GM12873 (cell line): ENCODE measurements at regions not wholly inside any gene's neighbourhood (a gene's known extent, or its start where the extent isn't known, plus 50 kb on each side); places are given as distances from the start of the nearest gene placed in this dataset.

Source experiments
- TF ChIP-seq, protein P1 (sequence below): IDR thresholded peaks from 2 replicates; pipeline ENCODE4 v1.5.1; 2012; ENCODE audit warnings: low read depth, mild to moderate bottlenecking, moderate library complexity, low read length, control low read depth; ENCODE audit not compliant: insufficient read depth; ENCODE audit errors: missing control alignments

DNA sequence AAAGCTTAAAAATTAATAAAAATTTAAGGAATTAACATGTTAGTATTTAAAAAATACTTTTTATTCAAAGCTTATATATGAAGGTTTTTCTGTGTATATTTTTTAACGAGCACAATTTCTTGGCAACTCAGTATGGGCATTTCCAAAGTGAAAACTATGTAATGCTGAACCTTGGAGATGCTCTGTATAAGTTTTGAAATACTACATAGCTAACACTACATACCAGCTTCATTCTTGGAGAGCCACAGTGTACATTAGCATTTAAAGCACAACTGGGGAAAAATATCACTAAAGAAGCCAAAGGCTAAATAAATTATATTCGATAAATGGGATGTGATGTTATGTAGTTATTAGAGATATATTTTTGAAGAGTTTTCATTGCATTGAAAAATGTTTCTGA lies 446.5 kb downstream of the CCDC85A start:
- TF ChIP-seq, protein P1, sequence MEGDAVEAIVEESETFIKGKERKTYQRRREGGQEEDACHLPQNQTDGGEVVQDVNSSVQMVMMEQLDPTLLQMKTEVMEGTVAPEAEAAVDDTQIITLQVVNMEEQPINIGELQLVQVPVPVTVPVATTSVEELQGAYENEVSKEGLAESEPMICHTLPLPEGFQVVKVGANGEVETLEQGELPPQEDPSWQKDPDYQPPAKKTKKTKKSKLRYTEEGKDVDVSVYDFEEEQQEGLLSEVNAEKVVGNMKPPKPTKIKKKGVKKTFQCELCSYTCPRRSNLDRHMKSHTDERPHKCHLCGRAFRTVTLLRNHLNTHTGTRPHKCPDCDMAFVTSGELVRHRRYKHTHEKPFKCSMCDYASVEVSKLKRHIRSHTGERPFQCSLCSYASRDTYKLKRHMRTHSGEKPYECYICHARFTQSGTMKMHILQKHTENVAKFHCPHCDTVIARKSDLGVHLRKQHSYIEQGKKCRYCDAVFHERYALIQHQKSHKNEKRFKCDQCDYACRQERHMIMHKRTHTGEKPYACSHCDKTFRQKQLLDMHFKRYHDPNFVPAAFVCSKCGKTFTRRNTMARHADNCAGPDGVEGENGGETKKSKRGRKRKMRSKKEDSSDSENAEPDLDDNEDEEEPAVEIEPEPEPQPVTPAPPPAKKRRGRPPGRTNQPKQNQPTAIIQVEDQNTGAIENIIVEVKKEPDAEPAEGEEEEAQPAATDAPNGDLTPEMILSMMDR, result no peak

DNA sequence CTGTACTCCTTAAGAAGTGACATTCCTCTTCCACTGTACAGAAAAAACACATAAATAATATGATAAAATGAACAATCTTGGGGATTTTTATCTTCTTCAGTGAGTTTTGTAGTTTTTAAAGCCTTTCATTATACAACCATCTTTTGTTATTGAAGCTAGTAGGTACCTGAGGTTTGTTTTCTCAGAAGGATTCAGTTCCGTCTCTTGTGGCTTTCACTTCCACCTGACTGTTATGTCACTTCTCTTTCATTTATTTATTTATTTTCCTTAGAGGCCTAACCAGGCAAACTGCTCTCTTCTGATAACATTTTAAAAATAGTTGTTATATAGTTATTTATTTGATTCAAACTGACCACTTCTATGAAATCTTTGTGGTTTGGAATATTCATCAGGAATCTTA lies 464.2 kb downstream of the CCDC85A start:
- TF ChIP-seq, protein P1, result no peak

DNA sequence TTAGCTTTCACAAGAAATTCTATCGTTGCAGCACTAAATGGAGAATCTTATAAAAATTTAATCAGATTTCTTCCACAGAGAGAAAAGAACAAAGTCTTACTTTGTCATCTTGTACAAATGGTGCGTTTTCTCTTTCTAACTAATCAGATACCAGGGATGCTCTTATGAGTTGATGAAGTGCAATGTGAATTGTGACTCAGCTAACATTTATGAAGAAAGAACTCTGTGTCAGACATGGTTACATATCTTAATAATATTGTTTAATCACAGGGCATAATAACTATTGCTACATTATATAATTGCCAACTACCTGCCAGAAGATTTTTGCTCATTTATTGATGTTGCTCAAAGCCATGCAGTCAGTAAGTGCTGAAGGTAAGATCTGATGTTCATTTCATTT lies 465.0 kb downstream of the CCDC85A start:
- TF ChIP-seq, protein P1, result no peak

DNA sequence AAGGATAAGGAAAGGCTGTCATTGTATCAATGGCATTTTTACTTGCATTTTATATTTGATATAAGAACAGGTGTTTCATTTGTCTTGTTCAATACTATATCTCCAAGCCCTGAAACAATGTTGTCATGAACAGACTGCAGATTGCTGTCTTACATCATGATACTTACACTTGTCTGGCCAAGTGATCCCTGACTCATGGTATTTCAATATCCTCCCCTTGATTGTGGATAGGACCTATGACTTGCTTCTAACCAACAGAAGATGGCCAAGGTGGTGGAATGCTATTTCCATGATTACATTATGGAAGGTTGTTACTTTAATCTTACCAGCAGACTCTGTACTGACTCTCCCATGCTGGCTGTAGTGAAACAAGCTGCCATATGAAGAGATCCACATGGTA lies 471.1 kb downstream of the CCDC85A start:
- TF ChIP-seq, protein P1, result no peak

DNA sequence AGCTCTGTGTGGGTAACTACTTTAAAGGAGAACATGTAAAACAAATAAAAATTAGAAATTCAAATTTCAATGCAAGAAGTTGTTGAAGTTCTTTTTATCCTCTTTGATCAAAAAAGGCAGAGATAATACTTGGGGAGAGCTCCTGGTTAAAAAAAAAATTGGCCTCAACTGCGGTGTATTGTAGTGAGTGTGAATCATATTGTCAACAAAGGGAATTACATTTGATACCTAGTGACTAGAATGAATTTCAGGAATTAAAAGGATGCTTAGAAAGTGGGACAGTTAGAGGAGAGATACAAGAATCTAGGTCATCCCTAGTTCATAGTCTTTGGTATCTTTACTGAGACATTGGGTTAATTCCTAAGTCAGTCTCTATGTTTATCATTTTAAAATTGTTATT lies 473.0 kb downstream of the CCDC85A start:
- TF ChIP-seq, protein P1, result no peak

DNA sequence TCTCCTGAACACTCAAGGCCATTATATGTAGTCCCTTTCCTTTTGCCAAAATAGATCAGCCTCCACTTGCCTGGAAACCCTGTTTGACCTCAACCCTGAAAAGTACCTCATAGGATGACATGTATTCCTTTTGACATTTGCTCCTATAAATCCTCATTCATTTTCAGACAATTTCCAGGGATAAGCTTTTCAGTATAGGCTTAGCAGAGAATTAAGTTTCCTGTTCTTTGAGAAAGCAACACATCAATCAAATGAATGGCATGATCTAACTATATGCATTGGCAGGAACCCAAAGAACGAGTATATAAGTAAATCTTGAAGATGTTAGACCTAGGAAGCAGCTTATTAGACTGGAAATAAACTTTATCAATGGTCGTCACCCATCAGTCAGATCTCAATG lies 483.0 kb downstream of the CCDC85A start:
- TF ChIP-seq, protein P1, result no peak

DNA sequence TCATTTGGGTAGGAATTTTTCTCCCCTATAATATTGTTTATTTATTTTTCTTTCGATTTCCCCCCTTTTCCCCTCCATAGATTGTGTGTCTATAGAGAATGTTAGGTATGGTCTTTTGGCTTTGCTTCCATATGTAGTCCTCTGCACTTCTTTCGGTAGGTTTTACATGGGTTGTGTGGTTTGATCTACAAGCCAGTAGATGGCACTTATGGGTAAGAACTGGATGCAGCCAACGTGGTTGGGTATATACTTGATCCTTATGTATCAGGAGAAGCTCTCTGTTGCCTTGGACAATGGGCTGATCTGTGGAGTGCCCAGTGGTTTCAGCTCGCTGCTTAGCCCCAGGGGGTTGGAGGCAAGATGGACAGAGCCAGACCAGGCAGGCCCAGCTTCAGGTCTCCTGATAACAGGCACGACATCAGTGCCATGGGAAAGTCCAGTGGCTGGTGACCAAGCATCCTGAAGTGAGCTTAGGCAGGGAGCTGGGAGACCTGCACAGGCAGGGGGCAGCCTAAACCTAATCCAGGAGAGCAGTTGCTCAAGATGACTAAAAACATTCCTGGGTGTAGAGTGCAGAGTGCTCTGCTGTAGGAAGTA lies 488.3 kb downstream of the CCDC85A start:
- TF ChIP-seq, protein P1, result no peak
